Left ventricle myocardium superior (tissue), 1 donor: ENCODE measurements at regions not wholly inside any gene's neighbourhood (a gene's known extent, or its start where the extent isn't known, plus 50 kb on each side); places are given as distances from the start of the nearest gene placed in this dataset.
"Not testable (repeated sequence)": the region's sequence is repeated elsewhere in the genome, so short reads cannot be mapped to it uniquely, and the experiment has no call there.

Experiments
- ATAC-seq: fragments of 200-7000 bp; cut with Tn5 transposase; one replicate; pipeline ENCODE4 v1.9.1; 2020; ENCODE audit warnings: mild to moderate bottlenecking, moderate library complexity
- DNase-seq: peaks from one replicate; pipeline ENCODE4 v3.0.0-alpha.2; 2020
- intact Hi-C: fragments of 100-400 bp; cut with micrococcal nuclease; formaldehyde crosslinking; loops from one replicate; pipeline ENCODE4 v1.11.0; 2022
- donor health status: DM: no; HTN: yes; CAD: no; lungs with severe emphysema.

- DNase-seq: no peak
- intact Hi-C loops: no loop called here
Measured at GRCh38 chr2:118460425-118460824, 372.2 kb downstream of the INSIG2 start.

GRCh38 chr2:118459426-118459825 lies 371.2 kb downstream of the INSIG2 start:
- no peak for ATAC-seq

More at GRCh38 chr2:118460425-118460824, 372.2 kb downstream of the INSIG2 start:
- no peak for ATAC-seq

GRCh38 chr2:118457951-118458350 lies 369.7 kb downstream of the INSIG2 start:
- no peak for DNase-seq
- no peak for ATAC-seq
- intact Hi-C loops: no loop called here

More at GRCh38 chr2:118459426-118459825, 371.2 kb downstream of the INSIG2 start:
- intact Hi-C loops: no loop called here
- no peak for DNase-seq

- ATAC-seq: no peak
- intact Hi-C loops: no loop called here
Measured at GRCh38 chr2:118449401-118449800, 361.1 kb downstream of the INSIG2 start.

GRCh38 chr2:118443596-118443995 lies 355.3 kb downstream of the INSIG2 start:
- no peak for ATAC-seq
- intact Hi-C loops: no loop called here
- no peak for DNase-seq

More at GRCh38 chr2:118449401-118449800, 361.1 kb downstream of the INSIG2 start:
- no peak for DNase-seq

- intact Hi-C loops: no loop called here
- DNase-seq (no peak), ATAC-seq (no peak)
Measured at GRCh38 chr2:118442996-118443553, 354.8 kb downstream of the INSIG2 start.

GRCh38 chr2:118442046-118442445 lies 353.8 kb downstream of the INSIG2 start:
- intact Hi-C loops: no loop called here
- DNase-seq (no peak), ATAC-seq (no peak)

- no peak for ATAC-seq
- no peak for DNase-seq
- intact Hi-C loops: no loop called here
Measured at GRCh38 chr2:118440404-118441098, 352.3 kb downstream of the INSIG2 start.

GRCh38 chr2:118437501-118437900 lies 349.2 kb downstream of the INSIG2 start:
- ATAC-seq: no peak
- intact Hi-C loops: no loop called here
- DNase-seq: no peak

- no peak for ATAC-seq
- intact Hi-C loops: no loop called here
- no peak for DNase-seq
Measured at GRCh38 chr2:118431997-118432396, 343.7 kb downstream of the INSIG2 start.

GRCh38 chr2:118431586-118431985 lies 343.3 kb downstream of the INSIG2 start:
- no peak for ATAC-seq

GRCh38 chr2:118431165-118431517 lies 342.9 kb downstream of the INSIG2 start:
- intact Hi-C loops: no loop called here
- DNase-seq (no peak), ATAC-seq (no peak)

More at GRCh38 chr2:118431586-118431985, 343.3 kb downstream of the INSIG2 start:
- intact Hi-C loops: no loop called here
- no peak for DNase-seq

GRCh38 chr2:118430510-118431164 lies 342.4 kb downstream of the INSIG2 start:
- intact Hi-C loops: no loop called here
- DNase-seq (no peak), ATAC-seq (no peak)

- ATAC-seq: no peak
- intact Hi-C loops: no loop called here
- no peak for DNase-seq
Measured at GRCh38 chr2:118425191-118425590, 336.9 kb downstream of the INSIG2 start.

GRCh38 chr2:118423776-118424175 lies 335.5 kb downstream of the INSIG2 start:
- intact Hi-C loops: no loop called here
- DNase-seq (no peak), ATAC-seq (no peak)

- no peak for ATAC-seq
- intact Hi-C loops: no loop called here
- DNase-seq: no peak
Measured at GRCh38 chr2:118421648-118422047, 333.4 kb downstream of the INSIG2 start.

- no peak for DNase-seq
- no peak for ATAC-seq
- intact Hi-C loops: no loop called here
Measured at GRCh38 chr2:118417406-118418120, 329.3 kb downstream of the INSIG2 start.

GRCh38 chr2:118415186-118415585 lies 326.9 kb downstream of the INSIG2 start:
- ATAC-seq, intact Hi-C loops, DNase-seq: not testable (repeated sequence)

GRCh38 chr2:118403658-118404451 lies 315.6 kb downstream of the INSIG2 start:
- ATAC-seq (no peak), DNase-seq (no peak)
- intact Hi-C loops: no loop called here
